ENCODE measurements at regions not wholly inside any gene's neighbourhood (a gene's known extent, or its start where the extent isn't known, plus 50 kb on each side); places are given as distances from the start of the nearest gene placed in this dataset.

GRCh38 chr2:7766088-7766722, 849.0 kb downstream of the RNF144A start:
- TF ChIP-seq POLR2AphosphoS5 (IDR thresholded peaks at IDR 0.05; ENCODE audit: low read depth, low read length) (no peak), POLR2A (IDR thresholded peaks at IDR 0.05; ENCODE audit: low read depth, low read length) (no peak), PAX5 (IDR thresholded peaks at IDR 0.05; ENCODE audit: insufficient read depth, low read length, severe bottlenecking) (no peak), TAF1 (IDR thresholded peaks at IDR 0.05; ENCODE audit: low read depth, low read length) (no peak), POU2F2 (IDR thresholded peaks at IDR 0.05; ENCODE audit: low read depth, low read length) (no peak), SPI1 (IDR thresholded peaks at IDR 0.05; ENCODE audit: low read depth, low read length) (no peak)

Data from GM12891 (cell line).